H9 (cell line): ENCODE measurements at regions not wholly inside any gene's neighbourhood (a gene's known extent, or its start where the extent isn't known, plus 50 kb on each side); places are given as distances from the start of the nearest gene placed in this dataset.

ENCODE experiments used
- DNase-seq: peaks from one replicate; pipeline ENCODE4 v3.0.0-alpha.2; 2017
- H2AFZ ChIP-seq: one replicate; pipeline ENCODE4 v1.6.1; 2013; ENCODE audit warnings: mild to moderate bottlenecking, low read length, control low read depth, moderate library complexity
- H2AK5ac ChIP-seq: 2 replicates; pipeline ENCODE4 v1.6.1; 2013; ENCODE audit warnings: low read length, control low read depth, mixed read lengths; ENCODE audit not compliant: insufficient read length
- H2BK120ac ChIP-seq: one replicate; pipeline ENCODE4 v1.6.1; 2013; ENCODE audit warnings: low read depth, mild to moderate bottlenecking, low read length, control low read depth, inconsistent platforms; ENCODE audit not compliant: poor library complexity, severe bottlenecking
- H2BK12ac ChIP-seq: 2 replicates; pipeline ENCODE4 v1.6.1; 2013; ENCODE audit warnings: low read length, control low read depth, mixed read lengths, low read depth; ENCODE audit not compliant: insufficient read length
- H2BK15ac ChIP-seq: 2 replicates; pipeline ENCODE4 v1.6.1; 2013; ENCODE audit warnings: low read depth, low read length, control low read depth
- H2BK20ac ChIP-seq: one replicate; pipeline ENCODE4 v1.6.1; 2013; ENCODE audit warnings: low read depth, mild to moderate bottlenecking, low read length, control low read depth, inconsistent platforms; ENCODE audit not compliant: poor library complexity, severe bottlenecking
- H2BK5ac ChIP-seq: 2 replicates; pipeline ENCODE4 v1.6.1; 2013; ENCODE audit warnings: low read length, control low read depth, mixed read lengths; ENCODE audit not compliant: insufficient read length
- H3K14ac ChIP-seq: 2 replicates; pipeline ENCODE4 v1.6.1; 2013; ENCODE audit warnings: low read length, control low read depth; ENCODE audit not compliant: insufficient read depth
- H3K18ac ChIP-seq: 2 replicates; pipeline ENCODE4 v1.6.1; 2013; ENCODE audit warnings: low read depth, mild to moderate bottlenecking, mixed read lengths, low read length, control low read depth; ENCODE audit not compliant: insufficient read length
- H3K23ac ChIP-seq: 2 replicates; pipeline ENCODE4 v1.6.1; 2013; ENCODE audit warnings: low read length, control low read depth, mixed read lengths, low read depth; ENCODE audit not compliant: insufficient read length
- H3K23me2 ChIP-seq: 2 replicates; pipeline ENCODE4 v1.6.1; 2013; ENCODE audit warnings: low read depth, mild to moderate bottlenecking, mixed read lengths, low read length, control low read depth; ENCODE audit not compliant: insufficient read length, poor library complexity, severe bottlenecking
- H3K27ac ChIP-seq: 2 replicates; pipeline ENCODE4 v1.5.1; 2013; ENCODE audit warnings: low read length, control low read depth, mixed read lengths, low read depth; ENCODE audit not compliant: insufficient read length
- H3K27me3 ChIP-seq: 2 replicates; pipeline ENCODE4 v1.6.1; 2013; ENCODE audit warnings: low read length, control low read depth, inconsistent platforms; ENCODE audit not compliant: insufficient read depth
- H3K4ac ChIP-seq: 2 replicates; pipeline ENCODE4 v1.6.1; 2013; ENCODE audit warnings: low read depth, mild to moderate bottlenecking, control low read depth, inconsistent platforms, low read length, moderate library complexity
- H3K4me1 ChIP-seq: 2 replicates; pipeline ENCODE4 v1.6.1; 2013; ENCODE audit warnings: low read length, control low read depth, inconsistent platforms; ENCODE audit not compliant: insufficient read depth
- H3K4me2 ChIP-seq: 2 replicates; pipeline ENCODE4 v1.6.1; 2013; ENCODE audit warnings: low read length, control low read depth, mixed read lengths; ENCODE audit not compliant: insufficient read length, insufficient read depth
- H3K56ac ChIP-seq: 2 replicates; pipeline ENCODE4 v1.6.1; 2013; ENCODE audit warnings: low read depth, mild to moderate bottlenecking, mixed read lengths, low read length, control low read depth; ENCODE audit not compliant: insufficient read length
- H3K79me1 ChIP-seq: 2 replicates; pipeline ENCODE4 v1.6.1; 2013; ENCODE audit warnings: low read depth, mild to moderate bottlenecking, moderate library complexity, low read length, control low read depth, inconsistent platforms; ENCODE audit not compliant: insufficient read depth, poor library complexity, severe bottlenecking
- H3K79me2 ChIP-seq: 2 replicates; pipeline ENCODE4 v1.6.1; 2013; ENCODE audit warnings: low read length, control low read depth, inconsistent platforms; ENCODE audit not compliant: insufficient read depth
- H3K9ac ChIP-seq: 2 replicates; pipeline ENCODE4 v1.6.1; 2013; ENCODE audit warnings: low read length, control low read depth, mixed read lengths; ENCODE audit not compliant: insufficient read length; ENCODE audit errors: extremely low read depth
- H3K9me3 ChIP-seq: one replicate; pipeline ENCODE4 v1.6.1; 2013; ENCODE audit warnings: low read depth, low read length, inconsistent platforms; ENCODE audit not compliant: control insufficient read depth
- H3T11ph ChIP-seq: one replicate; pipeline ENCODE4 v1.6.1; 2013; ENCODE audit warnings: mild to moderate bottlenecking, low read length, control low read depth, inconsistent platforms
- H4K20me1 ChIP-seq: one replicate; pipeline ENCODE4 v1.6.1; 2013; ENCODE audit not compliant: control insufficient read depth, insufficient read length, insufficient read depth
- H4K5ac ChIP-seq: 2 replicates; pipeline ENCODE4 v1.6.1; 2013; ENCODE audit warnings: low read depth, mild to moderate bottlenecking, mixed read lengths, low read length, control low read depth; ENCODE audit not compliant: insufficient read length
- H4K8ac ChIP-seq: replicated peaks from 2 replicates; pipeline ENCODE4 v1.6.1; 2013; ENCODE audit warnings: low read length, control low read depth, mixed read lengths, low read depth; ENCODE audit not compliant: insufficient read length
- H4K91ac ChIP-seq: 2 replicates; pipeline ENCODE4 v1.6.1; 2013; ENCODE audit warnings: low read depth, mild to moderate bottlenecking, moderate library complexity, mixed read lengths, low read length, control low read depth; ENCODE audit not compliant: insufficient read length
- H3K27ac Mint-ChIP-seq, 3 experiments: 2 replicates in 2 of 3; 3 replicates in 1 of 3; pipeline ENCODE4 v1.8.0; 2020 to 2021; ENCODE audit warnings: mixed read lengths in 3 of 3, mild to moderate bottlenecking in 1 of 3, moderate library complexity in 1 of 3
- H3K27me3 Mint-ChIP-seq: 2 replicates; pipeline ENCODE4 v1.8.0; 2021; ENCODE audit warnings: low read depth, mild to moderate bottlenecking, moderate library complexity, mixed read lengths
- H3K36me3 Mint-ChIP-seq, 3 experiments: 2 replicates in 2 of 3; 3 replicates in 1 of 3; pipeline ENCODE4 v1.8.0; 2020 to 2021; ENCODE audit warnings: low read depth in 3 of 3, mixed read lengths in 3 of 3; ENCODE audit not compliant: insufficient read depth in 1 of 3
- H3K4me1 Mint-ChIP-seq, 2 experiments: 2 replicates each; pipeline ENCODE4 v1.8.0; 2020; ENCODE audit warnings: mixed read lengths in 2 of 2
- H3K4me3 Mint-ChIP-seq, 2 experiments: 2 replicates in 1 of 2; 3 replicates in 1 of 2; pipeline ENCODE4 v1.8.0; 2020 to 2021; ENCODE audit warnings: mild to moderate bottlenecking in 2 of 2, mixed read lengths in 2 of 2, moderate library complexity in 1 of 2
- H3K9me3 Mint-ChIP-seq, 2 experiments: 2 replicates in 1 of 2; 3 replicates in 1 of 2; pipeline ENCODE4 v1.8.0; 2020; ENCODE audit warnings: mild to moderate bottlenecking in 2 of 2, mixed read lengths in 2 of 2, moderate library complexity in 1 of 2
- CTCF ChIP-seq: fragments of 200-600 bp; sonication (generic); conservative IDR thresholded peaks from 3 replicates; pipeline ENCODE4 v1.8.0; 2021; ENCODE audit warnings: antibody characterized with exemption, mild to moderate bottlenecking
- WGBS: extraction: QIAGEN DNeasy Blood & Tissue Kit; methylation state at CpG from one replicate; pipeline ENCODE4 v1.1.7; 2013; ENCODE audit warnings: missing lambda C conversion rate, low lambda C conversion rate, mixed read lengths; ENCODE audit not compliant: insufficient read length; ENCODE audit errors: extremely low coverage; 5-methylcytosine and 5-hydroxymethylcytosine counted together

- no peaks in the 10 kb centered on the region for H3K4me1 ChIP-seq
- no peaks in the 10 kb centered on the region; the same call in none of the 2 replicates for H3K27me3 Mint-ChIP-seq
- peak overlapping the region; percentile 57 for H3K4me2 ChIP-seq
- H3K4me1 Mint-ChIP-seq: peaks cover 5 to 10% of the 10 kb centered on the region in 2 experiments
- no peak overlapping the region for H3K14ac ChIP-seq
- no peak overlapping the region for H2AFZ ChIP-seq
- H3K23ac ChIP-seq: no peak overlapping the region
- no peak overlapping the region for H3K27ac ChIP-seq
- H4K5ac ChIP-seq: no peak overlapping the region
- no peak overlapping the region for H3K9ac ChIP-seq
- no CpG with 5 or more reads among the region's 2 CpGs for WGBS
- no peak overlapping the region for H2BK12ac ChIP-seq
- no peaks in the 10 kb centered on the region for H3K9me3 ChIP-seq
- no peak for TF ChIP-seq CTCF
- no peaks in the 10 kb centered on the region for H3K79me1 ChIP-seq
- no peak overlapping the region for H2BK120ac ChIP-seq
- no peak overlapping the region for H2BK5ac ChIP-seq
- H3K23me2 ChIP-seq: peaks cover 5% of the 10 kb centered on the region
- no peak overlapping the region for H2BK20ac ChIP-seq
- H4K91ac ChIP-seq: no peak overlapping the region
- H3T11ph ChIP-seq: no peak overlapping the region
- no peak overlapping the region for H2AK5ac ChIP-seq
- H4K20me1 ChIP-seq: no peaks in the 10 kb centered on the region
- H3K79me2 ChIP-seq: no peaks in the 10 kb centered on the region
- no peak overlapping the region for H3K56ac ChIP-seq
- H3K4ac ChIP-seq: no peak overlapping the region
- no peak overlapping the region for H2BK15ac ChIP-seq
- no peaks in the 10 kb centered on the region for H3K27me3 ChIP-seq
- H3K18ac ChIP-seq: no peak overlapping the region
- no peaks in the 10 kb centered on the region; a peak in 1 of 7 replicates for H3K36me3 Mint-ChIP-seq
- no peaks in the 10 kb centered on the region; a peak in 1 of 5 replicates for H3K9me3 Mint-ChIP-seq
- H3K27ac Mint-ChIP-seq: no peak overlapping the region; a peak in 1 of 7 replicates
- H3K4me3 Mint-ChIP-seq: peak overlapping the region; percentile 77 to 85
- no peak overlapping the region for H4K8ac ChIP-seq
- DNase-seq: no peak
These were observed 155.6 kb upstream of the XPO1 start for GRCh38 chr2:61693744-61694143.
